GM04504 (cell line): ENCODE measurements at regions not wholly inside any gene's neighbourhood (a gene's known extent, or its start where the extent isn't known, plus 50 kb on each side); places are given as distances from the start of the nearest gene placed in this dataset.
"Not testable (repeated sequence)": the region's sequence is repeated elsewhere in the genome, so short reads cannot be mapped to it uniquely, and the experiment has no call there.

Experiments used
- DNase-seq: peaks from one replicate; pipeline ENCODE4 v3.0.0-alpha.2; 2012; ENCODE audit warnings: low read depth

DNA sequence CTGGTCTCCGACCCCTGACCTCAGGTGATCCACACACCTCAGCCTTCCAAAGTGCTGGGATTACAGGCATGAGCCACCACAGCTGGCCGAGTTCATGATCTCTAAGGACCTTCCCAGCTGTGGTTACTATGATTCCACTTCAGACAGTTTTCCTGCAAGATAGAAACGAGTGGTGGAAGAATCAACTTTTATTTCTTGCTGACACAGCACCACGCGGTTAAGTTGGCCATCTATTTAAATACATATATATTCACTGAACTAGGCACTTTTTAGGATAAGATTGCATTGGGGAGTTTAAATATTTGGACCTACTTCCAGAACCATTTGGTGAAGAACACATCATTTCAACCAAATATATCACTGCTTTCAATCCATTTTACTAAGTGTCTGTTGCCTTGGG, 213.4 kb downstream of the TBX5 start:
- DNase-seq, result no peak

DNA sequence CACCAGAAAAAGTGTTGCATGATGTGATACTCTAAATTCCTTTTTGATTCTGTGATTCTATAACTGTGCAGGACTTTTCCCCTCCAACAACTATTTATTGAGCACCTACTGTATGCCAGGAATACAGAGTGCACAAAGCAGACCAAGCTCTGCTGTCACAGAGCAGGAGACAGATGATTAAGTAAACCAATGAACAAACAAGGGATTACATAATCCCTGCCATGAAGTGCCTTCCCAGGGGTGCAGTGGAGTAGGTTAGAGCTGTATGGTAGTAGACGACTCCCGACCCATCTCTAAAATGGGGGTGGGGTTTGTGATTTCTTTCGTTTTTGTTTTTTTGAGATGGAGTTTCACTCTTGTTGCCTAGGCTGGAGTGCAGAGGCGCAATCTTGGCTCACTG, 213.9 kb downstream of the TBX5 start:
- no peak for DNase-seq

DNA sequence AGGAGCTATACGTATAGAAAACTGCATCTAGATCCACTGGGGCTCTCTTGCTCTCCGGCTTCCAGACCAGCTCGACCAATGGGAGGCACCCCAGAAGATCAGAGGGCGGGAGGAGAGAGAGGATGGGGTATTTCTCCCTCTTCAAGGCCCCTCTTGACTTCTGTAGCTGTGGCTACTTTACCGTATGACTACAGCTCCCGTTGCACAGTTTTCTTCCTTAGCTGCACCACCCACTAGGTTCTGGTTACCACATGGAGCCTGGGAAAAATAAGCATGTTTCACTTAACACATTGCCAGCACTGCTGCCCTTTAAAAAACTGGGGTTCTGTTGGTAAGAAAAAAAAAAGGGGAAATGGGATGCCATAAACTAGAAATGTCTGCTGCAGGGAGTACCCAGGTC, 214.4 kb downstream of the TBX5 start:
- DNase-seq, result no peak

DNA sequence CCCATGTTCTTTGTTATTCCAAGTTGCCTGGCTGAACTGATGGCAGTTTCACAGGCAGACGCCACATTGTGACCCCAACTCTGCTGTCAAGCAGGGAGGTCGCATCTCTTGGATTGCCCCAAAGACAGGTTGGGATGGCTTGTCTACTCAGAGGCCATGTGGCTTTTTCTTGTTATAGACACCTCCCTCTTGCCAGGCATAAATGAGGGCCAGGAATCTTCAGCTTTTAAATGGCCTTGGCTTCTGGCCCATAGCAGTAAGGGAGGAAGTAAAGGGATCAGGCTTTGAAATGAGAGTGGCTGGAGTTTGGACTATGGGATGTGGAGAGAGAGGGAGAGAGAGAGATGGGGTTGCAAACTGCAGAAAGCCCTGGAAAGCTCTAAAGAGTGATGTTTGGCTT, 215.0 kb downstream of the TBX5 start:
- no peak for DNase-seq

DNA sequence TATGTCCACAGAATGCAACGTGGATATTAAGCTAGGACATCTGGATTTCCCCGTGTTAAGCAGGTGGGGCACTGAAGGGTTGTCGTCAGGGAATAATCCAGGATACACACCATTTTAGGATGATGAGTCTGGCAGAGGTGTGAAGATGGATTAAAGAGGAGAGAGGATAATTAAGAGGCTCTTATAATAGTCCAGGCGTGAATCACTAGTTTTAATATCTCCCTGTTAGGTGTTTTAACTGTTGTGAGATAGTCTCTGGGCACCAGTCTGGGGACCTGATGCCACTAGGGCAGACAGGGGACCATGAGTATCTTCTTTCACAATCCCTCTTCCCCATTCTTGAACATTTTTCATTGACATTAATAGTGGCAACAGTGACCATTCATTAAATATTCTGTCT, 216.7 kb downstream of the TBX5 start:
- DNase-seq, result no peak

DNA sequence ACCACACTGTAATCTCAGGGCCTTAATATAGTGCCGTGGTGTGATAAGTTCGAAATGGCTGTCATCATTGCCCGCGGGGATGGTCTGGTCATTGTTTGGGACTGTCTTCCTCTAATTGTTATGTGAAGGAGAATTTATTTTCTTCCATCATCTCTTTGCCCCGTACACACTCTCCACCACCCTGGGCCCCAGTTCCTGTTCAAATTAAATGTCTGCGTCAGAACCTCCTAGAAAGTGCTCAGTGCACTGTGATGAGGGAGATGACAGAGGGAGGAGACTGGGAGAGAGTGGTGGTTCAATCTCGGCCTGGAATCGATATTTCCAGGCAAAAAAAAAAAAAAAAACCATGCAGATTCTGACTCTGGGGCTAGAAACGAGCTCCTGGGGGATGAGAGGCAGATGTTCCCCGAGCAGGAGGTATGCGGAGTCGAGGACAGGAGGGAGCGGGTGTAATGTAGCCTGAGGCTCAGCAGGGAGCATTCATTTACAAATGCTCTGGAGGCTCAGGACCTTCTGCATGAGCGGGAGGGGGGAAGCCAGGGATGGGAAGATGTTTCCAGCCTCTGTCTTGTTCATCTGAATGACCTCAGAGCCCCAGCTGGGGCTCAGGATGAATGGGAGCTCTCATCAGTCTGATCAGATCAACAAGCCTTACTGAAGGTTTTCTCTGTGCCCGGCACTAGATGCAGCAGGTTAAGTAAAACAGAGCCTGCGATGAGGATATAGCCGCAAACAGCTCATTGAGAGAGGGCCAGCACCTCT, 219.5 kb downstream of the TBX5 start:
- DNase-seq, result no peak

DNA sequence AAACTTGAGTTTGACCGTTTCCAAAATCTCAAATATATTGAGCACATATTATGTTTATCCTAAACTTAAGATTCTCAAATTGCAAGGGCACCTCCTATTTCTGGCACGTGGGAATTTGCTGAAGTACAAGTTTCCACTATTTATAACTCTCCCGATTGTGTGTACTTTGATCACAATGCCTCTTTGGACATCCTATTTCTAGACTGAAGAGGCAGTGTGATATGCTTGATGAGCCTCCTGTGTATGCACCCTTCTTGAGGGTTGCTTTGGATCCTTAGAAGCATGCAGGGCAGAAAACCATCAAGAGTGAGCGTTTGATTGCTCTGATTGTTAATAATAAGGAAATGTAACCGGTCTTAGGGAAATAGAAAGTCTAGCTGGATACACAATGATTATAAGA, 218.9 kb upstream of the RBM19 start:
- no peak for DNase-seq

DNA sequence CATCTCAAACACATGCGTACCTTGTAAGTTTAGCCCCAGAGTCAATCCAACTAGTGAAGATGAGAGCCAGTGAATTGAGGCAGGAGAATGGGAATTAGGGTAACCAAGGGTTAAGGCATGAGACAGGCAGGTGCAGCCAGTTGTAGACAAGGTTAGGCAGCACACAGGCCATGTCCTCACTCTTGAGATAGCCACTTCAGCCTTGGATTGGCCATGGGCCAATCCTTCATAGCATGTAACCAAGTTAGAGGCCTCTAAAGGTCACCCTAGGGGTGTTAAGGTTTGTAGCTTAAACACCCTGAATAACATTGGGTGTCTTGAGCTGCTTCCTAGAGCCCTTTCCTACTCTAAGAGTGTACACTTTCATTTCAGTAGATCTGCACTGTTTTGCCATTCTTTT, 208.2 kb upstream of the RBM19 start:
- no peak for DNase-seq

DNA sequence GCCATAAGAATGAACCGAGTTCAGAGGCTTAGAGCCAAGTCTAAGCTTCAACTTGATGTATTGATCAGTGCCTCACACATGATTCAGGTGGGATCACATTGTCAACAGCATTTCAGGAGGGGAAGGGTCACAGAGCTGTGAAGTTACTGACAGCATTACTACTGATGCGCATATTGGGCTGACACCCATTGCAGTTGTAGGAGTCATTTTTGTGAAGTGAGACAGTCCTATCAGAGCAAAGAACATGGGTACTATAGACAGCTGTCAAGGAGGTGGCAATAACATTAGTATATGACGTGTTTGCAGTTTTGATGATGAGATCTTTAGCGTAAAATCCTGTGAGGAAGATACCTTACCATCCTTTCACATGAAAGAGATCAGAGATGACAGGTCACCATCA, 206.0 kb upstream of the RBM19 start:
- DNase-seq, result no peak

DNA sequence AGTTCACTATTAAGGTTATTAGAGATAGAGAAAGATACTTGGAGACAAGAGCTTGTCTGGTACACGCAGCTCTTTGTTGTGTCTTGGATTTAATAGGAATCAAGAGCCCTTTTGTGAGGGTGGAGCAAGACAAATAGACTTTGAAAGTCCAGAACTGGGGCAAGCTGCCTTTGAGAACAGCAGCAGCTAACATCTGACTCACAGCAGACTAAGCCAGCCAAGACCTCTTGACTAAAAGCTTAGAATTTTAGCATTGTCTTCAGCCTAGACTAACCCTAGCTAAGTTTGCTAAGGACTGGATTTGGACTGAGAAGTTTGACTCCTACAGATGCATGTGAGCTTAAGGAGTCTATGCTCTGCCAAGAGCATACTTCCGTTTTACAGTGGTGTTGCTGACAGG, 201.9 kb upstream of the RBM19 start:
- no peak for DNase-seq

DNA sequence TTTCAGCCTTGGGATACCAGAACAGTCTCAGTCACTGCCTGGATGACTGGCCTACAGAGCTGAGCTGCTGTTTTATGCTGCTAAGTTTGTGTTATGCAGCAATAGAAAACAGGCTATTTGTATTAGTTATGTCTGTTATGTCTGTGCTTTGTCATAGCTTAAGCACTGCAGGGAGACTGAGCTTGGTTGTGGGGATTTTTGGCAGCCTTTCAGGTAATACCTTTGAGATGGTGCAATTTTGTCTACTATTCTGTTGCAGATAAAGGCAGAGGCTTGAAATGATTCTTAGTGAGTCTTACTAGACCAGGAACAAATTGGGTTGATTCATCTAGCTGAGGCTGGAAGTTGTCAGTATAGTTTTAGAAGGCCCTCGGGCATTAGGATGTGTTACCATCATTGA, 201.3 kb upstream of the RBM19 start:
- no peak for DNase-seq

DNA sequence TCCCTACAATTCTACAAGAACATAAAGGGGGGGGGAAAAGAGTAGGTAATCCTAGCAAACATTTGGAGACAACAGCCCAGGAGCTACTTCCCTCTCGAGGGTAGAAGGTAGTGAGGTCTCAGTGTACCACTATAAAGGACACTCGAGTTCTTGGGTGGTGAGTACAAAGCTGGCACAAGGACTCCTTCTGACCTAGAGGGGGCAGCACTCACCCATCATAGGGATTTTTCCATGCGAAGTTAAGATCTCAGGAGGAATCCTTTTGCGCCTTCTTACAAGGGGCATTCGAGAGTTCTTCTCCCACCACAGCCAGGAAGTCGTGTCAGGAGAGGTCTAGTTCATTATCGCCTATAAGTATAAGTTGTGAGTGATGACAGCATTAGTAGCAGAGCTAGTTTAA, 200.2 kb upstream of the RBM19 start:
- DNase-seq, result no peak

DNA sequence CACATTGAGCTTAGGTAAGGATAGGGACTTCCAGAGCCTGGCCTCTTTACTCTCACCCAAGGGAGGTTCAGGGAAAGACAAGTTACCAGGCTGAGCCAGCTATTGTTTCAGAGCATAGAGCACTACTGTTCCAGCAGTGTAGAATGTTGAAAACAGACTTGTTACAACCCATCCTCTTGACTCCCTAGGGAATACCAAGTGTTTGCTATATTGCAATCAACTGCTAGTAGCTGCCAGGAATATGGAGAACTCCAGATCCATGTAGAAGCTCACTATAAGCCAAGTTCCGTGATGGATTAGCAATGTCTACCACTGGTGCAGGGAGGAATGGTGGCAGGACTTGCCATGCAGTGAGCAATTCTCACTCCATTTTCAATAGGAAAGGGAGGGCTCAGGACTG, 199.8 kb upstream of the RBM19 start:
- DNase-seq, result no peak

DNA sequence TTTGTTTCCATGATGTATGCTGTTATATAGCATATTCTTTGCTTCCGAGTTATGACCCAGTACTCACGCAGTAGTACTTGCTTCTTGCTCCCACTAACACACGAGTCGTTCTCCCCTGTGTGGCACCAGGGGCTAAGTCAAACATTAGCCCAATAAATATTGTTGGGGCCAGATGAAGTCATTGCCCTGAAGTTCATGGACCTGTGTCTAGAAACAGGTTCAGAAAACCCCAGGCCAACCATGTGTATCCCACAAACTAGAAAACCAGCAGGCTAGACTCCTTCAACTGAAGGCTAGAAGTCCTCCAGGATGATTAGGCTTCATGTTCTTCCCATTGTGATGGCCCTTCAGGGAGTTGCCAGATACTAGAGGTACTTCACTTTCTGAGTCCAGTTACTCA, 198.2 kb upstream of the RBM19 start:
- DNase-seq, result no peak

DNA sequence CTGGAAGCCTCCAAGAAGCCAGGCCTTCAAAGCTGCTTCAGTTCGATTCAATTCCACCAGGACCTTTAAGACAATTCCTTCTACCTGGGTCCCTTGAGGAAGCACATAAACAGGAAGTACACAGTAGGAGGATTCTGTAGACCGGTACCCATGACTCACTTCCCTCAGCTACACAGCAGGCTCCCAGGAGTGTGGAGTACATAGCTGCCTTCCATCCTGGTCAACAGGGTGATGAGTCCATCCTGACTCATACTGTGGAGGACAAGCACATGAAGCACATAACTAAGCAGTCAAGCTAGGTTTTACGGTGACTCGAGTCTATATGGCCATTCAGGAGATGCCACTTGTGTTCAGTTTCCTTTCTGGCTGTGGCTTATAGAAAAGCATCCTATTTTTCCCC, 197.6 kb upstream of the RBM19 start:
- peak; percentile 65 for DNase-seq

DNA sequence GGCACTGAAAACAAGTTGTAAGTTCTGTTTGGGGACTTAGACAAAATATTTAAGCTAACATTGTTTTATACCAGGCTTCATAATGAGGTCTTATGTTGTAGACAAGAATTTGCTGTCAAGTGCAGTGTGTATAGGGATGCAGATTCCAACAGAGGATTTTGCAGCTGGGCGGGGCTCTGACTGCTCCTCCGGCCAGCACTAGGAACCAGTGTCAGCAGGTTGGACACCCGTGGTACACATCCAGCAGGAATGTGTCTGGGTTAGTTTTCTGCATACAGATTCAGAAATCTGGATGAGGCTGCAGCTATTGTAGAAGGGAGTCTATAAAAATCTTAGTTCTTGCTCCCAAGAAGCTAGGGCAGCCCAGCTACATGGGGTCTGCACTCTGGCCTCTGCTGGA, 194.3 kb upstream of the RBM19 start:
- DNase-seq, result no peak

DNA sequence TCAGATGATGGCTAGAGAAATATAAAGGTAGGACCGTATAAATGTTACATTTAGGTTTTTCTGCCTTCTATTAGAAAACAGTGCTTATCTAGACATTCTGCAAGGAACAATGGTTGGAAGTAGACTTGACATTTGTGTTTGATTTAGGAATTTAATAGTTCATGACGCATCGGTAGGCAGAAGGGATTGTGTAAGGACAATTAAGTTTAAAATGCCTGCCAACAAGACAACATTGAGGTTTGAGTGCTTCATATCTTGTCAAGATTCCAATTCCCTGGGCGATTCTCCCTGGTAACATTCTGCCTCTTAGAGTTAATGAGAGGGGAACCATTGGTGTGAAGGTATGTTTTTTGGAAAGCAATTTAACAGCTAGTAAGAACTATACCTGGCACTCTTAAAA, 186.8 kb upstream of the RBM19 start:
- peak; percentile 34 for DNase-seq

DNA sequence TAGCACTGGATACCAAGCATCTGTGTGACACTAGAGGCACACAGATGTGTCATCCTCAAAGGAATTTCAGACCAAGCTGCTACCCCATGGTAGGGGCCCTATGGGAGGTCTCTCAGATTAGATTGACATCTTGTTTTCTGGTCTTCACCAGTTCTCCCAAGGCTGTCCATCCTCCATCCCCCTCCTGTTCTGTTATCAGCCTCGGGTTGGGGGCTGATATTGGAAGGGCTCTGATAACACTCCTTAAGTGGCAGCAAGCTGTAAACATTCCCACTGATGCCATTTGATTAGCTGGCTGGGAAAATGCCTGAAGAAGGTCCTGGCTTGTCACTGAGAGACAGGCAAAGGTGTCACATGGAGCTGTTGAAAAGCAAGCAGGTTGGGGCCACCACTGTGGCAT, 185.9 kb upstream of the RBM19 start:
- no peak for DNase-seq

DNA sequence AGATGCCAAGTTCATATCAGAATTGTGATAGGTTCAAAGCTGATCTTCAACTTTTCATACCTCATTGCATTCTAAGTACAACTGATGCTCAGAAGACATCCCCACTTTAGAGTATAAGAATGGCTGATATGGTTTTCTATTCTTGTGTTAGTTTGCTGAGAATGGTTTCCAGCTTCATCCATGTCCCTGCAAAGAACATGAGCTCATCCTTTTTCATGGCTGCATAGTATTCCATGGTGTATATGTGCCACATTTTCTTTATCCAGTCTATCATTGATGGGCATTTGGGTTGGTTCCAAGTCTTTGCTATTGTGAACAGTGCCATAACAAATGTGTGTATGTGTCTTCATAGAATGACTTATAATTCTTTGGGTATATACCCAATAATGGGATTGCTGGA, 184.5 kb upstream of the RBM19 start:
- not testable (repeated sequence) for DNase-seq

DNA sequence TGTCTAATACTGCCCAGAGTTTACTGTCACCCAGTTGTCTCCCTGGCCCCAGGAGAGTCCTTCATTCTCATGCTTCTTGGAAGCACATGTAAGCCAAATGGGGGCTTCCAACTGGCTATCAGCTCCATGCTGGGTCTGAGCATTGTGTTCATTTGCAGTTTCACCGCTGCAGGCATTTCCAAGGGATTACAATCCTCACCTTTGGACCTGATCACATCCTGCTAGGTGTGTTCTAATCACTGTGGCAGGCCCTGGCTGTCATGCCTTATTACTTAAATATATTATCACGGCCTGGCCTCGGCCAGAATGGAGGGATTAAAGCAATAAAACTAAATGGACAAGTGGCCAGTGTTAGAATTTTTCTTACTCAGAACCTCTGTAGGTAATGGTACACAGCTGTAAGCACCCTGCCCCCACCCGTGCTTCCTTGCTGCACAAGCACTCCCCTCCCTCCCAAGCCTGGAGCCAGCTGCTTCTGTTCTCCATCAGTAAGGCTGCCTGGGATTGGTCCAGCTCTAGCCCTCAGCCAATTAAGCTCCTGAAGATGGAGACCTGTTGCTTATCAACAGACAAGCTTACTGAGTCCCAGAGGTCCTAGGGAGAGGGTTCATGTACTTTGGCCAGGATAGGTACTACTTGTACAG, 175.9 kb upstream of the RBM19 start:
- DNase-seq, result no peak

DNA sequence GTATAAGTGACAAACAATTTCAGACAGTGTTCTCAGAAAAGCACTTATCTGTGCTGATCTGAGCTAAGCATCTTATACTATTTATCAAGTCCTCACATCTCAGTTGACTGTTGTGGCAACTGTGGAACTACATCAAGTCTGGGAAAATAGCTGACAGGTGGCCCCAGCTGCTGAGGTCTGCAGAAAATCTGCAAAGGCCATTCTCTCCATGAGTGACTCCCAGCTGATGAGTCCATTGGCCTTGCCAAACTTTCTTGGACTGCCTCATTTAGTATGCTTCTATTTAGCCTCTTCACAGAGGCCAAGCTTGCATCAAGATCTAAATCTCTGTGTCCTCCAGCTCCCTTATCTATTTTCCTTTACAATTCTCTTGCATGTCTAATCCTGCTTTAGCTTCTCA, 174.5 kb upstream of the RBM19 start:
- DNase-seq, result no peak

DNA sequence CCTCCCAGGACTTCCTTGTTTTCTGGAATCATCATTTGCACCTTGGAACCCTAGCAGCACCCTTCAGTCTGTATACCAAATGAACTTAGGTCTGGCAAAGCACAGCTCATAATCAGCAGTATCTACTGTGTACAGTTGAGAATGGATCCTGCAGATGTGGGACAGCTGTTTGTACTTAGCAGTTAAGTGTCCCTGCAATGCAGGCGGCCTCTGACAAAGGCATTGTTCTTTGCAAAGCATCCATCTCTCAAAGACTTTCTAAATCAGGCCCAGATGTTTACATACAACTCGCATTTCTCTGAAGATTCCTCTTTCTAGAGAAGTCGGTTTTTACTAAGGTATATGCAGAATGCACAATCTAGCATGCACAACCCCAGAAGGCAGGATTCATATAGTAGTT, 170.5 kb upstream of the RBM19 start:
- no peak for DNase-seq

DNA sequence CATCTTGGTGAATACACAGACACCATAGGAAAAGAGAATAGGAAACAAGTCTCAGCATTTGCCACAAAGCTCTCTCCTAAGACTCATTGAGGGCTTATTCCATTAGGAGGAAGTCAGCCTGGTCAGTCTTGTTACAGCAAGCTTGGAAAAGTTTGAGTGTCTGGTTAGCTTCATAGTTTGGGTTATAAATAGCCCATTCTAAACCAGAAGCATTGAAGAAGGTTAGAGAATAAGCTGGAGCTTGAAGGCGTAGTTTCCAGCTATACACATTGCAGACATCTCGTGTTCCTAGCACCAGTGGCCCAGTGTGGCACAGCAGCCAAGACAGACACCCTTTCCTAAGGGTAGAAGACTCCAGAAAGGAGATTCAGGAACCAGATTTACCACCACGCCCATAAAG, 168.8 kb upstream of the RBM19 start:
- DNase-seq, result no peak

DNA sequence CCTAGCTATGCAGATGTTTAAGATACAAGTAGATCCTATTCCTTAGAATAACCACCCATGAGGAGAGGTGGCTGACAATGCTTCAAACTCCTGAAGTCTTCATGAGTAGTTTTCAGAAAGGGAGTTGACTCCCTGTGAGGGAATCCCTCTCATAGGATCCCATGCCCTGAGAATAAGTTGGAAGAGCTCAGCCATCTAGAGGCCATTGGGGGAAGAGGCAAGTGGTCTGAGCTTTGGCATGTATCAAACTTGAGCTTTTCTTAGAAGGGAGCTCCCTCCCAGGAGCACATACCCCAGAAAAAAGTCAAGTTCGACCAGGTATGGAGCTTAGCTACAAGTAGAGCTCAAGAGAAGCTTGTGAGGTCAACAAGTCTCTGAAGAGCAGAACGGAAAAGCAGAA, 165.7 kb upstream of the RBM19 start:
- DNase-seq, result no peak
